ENCODE measurements at regions not wholly inside any gene's neighbourhood (a gene's known extent, or its start where the extent isn't known, plus 50 kb on each side); places are given as distances from the start of the nearest gene placed in this dataset.
"Not testable (repeated sequence)": the region's sequence is repeated elsewhere in the genome, so short reads cannot be mapped to it uniquely, and the experiment has no call there.

DNA sequence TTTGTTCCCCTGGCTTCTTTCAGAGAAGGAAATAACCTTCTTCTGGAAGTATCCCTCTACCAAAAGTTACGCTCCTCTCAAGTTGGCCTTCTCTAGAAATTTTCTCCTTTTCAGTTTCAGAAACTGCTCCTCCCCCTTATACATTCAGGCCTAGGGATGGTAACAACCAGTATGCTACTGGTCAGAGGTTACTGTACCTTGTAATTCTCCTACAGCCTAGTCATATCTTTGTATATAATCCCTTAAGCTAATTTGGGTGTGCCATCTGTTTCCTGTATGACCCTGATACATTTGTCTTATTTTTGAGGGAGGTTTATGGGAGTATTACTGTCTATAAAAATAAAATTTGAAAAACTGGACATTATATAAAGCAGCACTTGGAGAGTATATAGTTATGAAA is 98.0 kb upstream of the NOTCH2NLA start:
- not testable (repeated sequence) for DNase-seq (ENCODE audit: low read depth)

DNA sequence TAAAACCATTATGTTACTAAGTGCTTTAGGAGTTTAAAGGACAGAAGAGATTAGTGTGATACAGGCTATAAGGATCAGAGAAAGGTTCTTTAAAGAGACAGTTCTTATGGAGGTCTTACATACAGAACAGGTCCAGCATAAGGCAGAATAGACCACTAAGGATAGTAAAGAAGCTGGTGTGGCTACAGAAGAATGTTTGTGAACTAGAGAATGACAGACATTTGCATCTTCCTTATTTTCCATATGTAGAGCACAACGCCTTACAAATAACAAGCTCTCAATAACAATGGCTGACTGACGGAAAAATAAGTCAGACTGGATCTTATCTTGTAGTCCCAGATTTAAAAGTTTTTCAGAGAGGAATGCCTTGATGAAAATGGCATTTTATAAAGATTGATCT is 95.6 kb upstream of the NOTCH2NLA start:
- not testable (repeated sequence) for DNase-seq (ENCODE audit: low read depth)

DNA sequence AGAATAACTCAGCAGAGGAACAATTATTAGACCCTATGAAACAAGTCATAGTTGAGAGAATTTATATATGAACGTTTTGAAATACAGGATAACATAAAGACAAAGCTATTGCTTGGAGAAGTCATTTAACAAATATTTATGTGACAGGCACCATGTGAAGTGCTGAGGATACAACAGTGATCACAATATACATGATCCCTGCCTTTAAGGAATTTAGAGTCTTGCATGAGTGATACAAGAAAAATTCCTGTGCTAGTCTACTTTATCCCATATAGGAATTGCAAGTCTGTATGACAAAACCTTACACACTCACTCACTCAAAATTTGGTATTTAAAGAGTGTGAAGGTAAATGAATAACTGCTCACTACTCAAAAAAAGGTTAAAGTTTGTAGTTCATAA is 94.5 kb upstream of the NOTCH2NLA start:
- DNase-seq (ENCODE audit: low read depth), result not testable (repeated sequence)

DNA sequence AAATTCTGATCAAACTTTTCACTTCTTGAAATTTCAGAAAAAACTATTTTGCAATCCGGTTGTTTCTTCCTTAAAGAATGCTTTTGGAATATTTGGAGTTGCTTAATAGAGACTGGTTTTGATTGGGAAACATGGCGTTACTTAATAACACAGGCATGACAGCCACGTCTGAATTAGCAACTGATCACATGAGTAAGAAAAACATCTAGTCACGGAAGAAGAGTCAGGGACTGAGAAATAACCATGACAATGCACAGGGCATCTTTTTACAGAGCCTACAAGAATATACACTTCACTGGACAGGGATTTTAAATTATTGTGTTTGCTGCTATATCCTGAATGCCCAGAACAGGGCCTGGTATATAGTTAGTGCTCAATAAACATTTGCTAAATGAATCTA is 94.1 kb upstream of the NOTCH2NLA start:
- not testable (repeated sequence) for DNase-seq (ENCODE audit: low read depth)

DNA sequence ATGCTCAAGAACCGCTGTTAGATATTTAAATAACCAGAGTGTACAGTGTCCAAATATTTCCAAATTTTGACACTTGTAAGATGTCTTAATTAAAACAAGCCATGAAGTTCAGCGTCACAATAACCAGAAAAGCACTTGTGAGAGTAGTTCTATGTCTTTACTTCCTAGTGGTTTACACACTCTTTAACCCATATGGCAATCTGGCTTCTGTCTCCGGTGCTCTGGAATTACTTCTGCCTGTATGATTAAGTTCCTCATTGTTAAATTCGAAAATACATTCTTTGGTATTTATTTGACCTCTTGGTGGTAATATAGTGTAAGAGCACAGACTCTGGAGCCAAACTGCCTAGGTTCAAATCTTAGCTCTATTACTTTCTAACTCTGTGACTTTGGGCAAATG is 89.9 kb upstream of the NOTCH2NLA start:
- not testable (repeated sequence) for DNase-seq (ENCODE audit: low read depth)

DNA sequence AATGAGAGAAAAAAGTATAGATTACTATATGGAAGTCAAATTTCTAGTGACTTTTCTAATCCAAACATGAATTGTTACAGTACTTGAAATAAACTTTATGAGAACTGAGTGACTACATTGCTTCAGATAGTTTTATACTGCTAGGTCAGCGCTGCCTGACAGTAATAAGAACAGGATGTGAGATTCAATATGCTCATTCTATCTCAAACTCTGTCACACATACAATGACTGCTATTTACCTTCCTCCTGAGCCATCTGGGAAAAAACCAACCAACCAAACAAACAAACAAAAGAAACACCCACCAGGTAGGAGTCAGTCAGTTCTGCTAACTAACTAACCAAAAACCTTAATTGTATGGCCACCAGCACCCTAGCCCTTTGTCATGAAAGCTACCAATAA is 89.0 kb upstream of the NOTCH2NLA start:
- not testable (repeated sequence) for DNase-seq (ENCODE audit: low read depth)

DNA sequence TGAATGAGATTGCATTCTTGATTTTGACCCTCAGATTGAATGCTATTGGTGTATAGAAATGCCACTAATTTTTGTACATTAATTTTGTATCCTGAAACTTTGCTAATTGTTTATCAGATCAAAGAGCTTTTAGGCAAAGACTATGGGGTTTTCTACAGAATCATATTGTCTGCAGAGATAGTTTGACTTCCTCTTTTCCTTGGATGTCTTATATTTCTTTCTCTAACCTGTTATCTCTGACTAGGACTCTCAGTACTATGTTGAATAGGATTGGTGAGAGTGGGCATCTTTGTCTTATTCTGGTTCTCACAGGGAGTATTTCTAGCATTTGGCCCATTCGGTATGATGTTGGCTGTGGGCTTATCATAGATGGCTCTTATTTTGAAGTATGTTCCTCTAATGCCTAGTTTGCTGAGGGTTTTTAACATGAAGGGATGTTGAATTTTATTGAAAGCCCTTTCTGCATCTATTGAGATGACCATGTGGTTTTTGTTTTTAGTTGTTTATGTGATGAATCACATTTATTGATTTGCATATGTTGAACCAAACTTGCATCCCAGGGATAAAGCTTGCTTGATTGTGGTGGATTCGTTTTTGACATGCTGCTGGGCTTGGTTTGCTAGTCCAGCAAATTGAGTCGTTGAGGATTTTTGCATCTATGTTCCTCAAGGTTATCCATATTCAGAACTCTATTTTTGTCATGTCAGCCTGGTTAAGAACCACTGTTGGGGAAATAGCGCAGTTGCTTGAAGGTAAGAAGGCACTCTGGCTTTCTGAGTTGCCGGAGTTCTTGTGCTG is 85.8 kb upstream of the NOTCH2NLA start:
- DNase-seq (ENCODE audit: low read depth), result not testable (repeated sequence)

DNA sequence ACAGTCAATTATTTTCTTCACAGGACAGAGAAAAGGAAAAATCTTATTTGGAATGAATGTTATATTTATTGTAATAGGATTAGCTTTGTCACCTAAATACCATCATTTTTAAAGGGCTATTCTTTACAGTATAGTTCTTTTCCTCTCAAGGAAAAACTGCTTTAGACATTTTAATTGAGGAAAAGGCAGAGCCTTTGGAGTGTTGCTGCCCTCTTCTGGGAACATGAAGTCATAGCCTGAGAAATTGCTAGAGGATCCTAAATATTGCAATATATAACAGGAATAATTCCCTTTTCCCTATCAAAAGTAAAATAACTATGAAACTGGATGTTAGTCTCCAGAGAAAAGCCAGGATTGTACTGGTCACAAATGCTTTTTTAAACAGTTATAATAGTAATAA is 81.8 kb upstream of the NOTCH2NLA start:
- DNase-seq (ENCODE audit: low read depth), result not testable (repeated sequence)

DNA sequence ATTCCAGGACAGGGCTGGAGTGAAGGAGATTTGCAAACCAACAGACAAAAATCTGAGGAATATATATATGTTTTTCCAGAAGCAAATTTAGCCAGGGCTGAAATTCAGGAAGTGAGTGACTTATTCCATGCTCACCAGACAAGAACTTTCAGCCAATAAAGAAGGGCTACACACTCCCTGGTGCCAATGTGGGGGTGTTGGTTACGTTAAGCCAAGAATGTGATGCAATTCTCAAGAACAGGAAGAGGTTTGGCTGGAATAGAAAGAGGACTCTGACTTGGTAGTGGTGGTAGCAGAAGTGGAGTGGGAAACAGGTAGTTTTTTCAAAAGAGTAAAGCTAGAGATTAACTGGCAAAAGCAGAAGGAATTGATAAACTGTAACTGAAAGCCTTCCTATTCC is 80.6 kb upstream of the NOTCH2NLA start:
- DNase-seq (ENCODE audit: low read depth), result not testable (repeated sequence)

DNA sequence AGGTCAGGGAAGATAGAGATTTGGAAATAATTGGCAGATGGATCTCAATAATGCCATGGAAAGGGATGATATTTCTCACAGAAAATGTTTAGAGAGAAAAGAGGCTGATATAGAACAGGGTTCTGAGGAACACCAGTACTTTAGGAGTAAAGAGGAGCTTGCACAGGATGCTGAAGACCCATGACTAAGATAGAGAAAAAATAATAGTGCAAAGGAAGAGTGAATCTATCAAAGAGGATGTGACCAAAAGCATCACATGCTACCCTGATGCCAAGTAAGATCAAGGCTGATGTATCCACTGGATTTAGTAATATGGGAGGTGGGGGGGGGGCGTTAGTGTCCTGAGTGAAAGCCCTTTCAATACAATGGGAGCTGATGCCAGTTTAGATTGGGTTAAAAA is 80.1 kb upstream of the NOTCH2NLA start:
- not testable (repeated sequence) for DNase-seq (ENCODE audit: low read depth)

DNA sequence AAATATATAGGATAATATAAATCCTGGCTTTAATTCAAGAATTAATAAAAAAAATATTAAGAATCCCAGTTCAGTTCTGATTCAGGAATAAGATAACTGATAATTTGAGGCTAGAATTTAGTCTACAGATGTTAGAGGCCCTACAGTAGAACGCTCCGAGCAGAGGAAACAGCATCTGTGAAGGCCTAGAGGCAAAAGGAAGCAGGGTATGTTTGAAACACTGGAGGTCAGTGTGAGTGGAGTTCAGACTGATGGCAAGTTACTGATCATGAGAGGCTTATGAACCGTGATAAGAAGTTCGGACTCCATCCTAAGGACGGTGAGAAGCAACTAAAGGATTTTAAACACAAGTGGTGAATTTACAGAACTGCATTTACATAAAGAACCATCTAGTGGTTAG is 79.3 kb upstream of the NOTCH2NLA start:
- not testable (repeated sequence) for DNase-seq (ENCODE audit: low read depth)

DNA sequence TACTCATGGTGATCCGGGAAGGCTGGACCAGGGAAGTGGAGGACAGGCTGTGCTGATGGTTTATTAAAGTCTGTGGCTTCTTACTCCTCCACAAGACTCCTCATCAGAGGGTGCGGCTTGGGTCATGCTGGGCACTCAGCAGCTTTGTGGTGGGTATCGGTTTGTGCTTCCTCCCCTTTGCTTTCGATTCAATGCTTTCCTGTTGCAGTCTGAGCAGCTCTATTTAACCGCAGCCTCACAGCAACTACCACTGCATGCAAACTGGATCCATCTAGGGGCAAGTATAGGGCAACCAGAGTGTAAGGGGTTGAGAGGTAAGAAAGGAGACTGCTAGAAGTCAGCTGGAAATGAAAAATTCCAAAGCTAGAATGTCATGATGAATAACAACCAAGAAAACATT is 78.8 kb upstream of the NOTCH2NLA start:
- not testable (repeated sequence) for DNase-seq (ENCODE audit: low read depth)

DNA sequence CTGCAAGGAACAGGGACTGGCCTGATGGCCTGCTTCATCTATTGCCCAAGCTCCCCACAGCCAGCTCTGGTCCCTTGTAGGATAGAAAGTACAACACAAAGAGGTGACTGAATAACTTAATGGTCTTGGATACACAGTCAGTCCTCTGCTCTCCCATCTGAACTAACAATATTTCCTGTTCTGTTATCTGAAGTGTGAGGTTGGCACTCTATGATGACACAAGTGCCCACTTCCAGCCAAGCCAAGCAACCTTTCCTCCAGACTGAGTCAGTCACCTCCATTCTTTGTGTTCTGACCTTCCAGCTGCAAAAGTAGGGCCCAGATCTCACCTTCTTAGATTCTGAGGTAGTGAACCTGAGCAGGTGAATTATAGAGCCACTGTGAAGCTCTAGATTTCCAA is 77.8 kb upstream of the NOTCH2NLA start:
- not testable (repeated sequence) for DNase-seq (ENCODE audit: low read depth)

DNA sequence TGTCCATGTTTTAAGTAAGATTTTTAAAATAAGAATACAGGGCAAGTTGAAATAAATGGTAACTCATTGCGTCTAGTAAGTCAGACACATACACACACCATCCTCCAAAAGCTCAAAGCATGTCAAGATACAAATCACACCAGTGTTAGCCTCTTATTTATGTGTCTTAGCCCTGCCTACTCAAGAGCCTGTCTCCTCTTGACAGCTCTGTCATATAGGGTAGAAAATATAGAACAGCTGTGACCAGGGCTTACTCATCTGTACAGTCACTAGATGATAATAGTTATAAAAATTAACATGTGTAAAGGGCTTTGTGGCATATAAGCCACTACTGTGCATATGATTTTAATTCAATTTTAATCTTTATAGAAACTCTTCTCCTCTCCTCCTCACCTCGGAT is 76.6 kb upstream of the NOTCH2NLA start:
- DNase-seq (ENCODE audit: low read depth), result not testable (repeated sequence)

DNA sequence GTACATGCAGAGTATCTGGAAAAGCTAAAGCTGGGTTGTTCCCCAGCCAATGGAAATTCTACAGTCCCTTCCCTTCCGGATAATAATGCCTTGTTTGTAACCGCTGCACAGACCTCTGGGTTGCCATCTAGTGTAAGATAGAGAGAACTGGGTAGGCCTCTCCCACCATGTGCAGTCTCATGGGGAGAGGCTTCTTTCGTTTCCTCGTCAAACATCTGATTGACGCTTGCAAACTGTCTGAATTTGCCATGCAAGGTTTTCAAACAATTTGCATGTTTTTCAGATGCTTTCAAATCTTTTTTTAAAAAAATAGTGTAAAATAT is 69.7 kb upstream of the NOTCH2NLA start:
- DNase-seq (ENCODE audit: low read depth), result not testable (repeated sequence)

DNA sequence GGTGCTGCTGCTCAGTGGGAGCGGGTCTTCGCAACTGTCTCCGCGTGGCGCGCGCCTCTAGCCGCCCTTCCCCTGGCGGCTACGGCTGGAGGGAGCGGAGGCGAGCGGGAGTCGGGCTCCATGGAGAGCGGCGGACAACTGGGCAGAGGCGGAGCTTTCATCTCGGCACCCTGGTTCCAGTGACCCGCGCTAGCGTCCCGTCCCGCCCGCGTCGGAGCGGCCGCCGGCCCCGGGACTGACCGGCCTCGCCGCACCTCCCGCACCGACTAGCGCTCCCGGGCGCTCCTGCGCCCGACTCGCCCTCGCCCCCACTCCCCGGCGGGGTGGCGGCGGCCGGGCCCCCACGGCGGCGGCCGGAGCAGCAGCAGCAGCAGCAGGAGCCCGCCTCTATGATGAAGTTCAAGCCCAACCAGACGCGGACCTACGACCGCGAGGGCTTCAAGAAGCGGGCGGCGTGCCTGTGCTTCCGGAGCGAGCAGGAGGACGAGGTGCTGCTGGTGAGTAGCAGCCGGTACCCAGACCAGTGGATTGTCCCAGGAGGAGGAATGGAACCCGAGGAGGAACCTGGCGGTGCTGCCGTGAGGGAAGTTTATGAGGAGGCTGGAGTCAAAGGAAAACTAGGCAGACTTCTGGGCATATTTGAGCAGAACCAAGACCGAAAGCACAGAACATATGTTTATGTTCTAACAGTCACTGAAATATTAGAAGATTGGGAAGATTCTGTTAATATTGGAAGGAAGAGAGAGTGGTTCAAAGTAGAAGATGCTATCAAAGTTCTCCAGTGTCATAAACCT is 69.2 kb upstream of the NOTCH2NLA start:
- DNase-seq (ENCODE audit: low read depth), result not testable (repeated sequence)

DNA sequence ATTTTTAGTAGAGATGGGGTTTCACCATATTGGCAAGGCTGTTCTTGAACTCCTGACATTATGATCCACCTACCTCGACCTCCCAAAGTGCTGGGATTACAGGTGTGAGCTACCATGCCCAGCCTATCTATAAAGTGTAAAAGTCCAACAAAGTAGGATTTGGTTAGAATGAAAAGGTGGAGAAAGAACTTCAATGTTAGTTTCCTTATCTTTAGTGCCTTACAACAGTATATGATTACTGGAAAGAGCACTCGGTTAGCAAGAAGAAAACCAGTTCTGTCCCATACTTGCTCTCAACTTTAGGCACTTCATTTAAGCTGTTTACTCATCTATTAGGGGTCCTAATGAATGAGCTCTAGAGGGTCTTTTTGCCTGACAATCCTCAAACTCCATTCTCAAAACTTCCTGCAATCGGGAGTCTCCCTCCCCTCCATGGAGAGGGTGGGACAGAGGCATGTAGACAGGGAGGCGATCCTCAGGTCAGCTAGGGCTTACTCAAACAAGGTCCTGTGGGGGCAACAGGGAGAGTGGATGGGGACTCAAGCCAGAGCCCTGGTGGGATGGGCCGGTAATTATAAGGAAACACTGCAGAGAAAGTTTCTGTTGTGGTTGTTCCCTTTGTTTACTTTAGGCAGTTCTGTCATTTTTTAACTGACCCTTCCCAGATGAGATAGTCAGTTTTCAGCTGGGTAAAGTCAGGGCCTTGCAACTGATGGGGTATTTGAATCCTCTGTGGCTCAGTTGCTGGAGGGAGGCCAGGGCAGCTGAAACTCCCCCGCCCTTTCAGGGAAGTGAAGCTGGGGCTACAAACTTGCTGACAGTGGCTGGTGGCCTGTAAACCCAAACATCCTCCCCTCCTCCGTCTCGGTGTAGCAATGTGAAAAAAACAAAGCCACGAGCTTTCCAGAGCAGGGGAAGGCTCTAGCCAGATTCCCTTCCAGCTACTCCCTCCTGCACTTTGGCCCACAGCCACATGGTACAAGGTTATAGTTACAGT is 64.4 kb upstream of the NOTCH2NLA start:
- DNase-seq (ENCODE audit: low read depth), result not testable (repeated sequence)

DNA sequence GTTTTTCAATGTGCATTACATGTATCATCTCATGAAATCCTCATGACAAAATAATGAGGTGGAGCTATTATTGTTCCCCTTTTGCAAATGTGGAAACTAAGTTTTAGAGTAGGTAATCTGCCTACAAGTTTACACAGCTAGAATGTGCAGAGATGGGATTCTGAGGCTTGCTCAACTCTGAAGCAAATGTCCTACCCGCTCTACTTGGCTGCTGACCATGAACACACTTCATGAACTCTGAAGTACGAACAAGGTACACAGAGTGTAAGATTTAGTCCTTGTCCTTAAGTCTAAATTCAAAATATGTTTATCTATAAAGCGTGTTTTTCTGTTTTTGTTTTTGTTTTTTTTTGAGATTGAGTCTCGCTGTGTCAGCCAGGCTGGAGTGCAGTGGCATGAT is 63.6 kb upstream of the NOTCH2NLA start:
- not testable (repeated sequence) for DNase-seq (ENCODE audit: low read depth)

DNA sequence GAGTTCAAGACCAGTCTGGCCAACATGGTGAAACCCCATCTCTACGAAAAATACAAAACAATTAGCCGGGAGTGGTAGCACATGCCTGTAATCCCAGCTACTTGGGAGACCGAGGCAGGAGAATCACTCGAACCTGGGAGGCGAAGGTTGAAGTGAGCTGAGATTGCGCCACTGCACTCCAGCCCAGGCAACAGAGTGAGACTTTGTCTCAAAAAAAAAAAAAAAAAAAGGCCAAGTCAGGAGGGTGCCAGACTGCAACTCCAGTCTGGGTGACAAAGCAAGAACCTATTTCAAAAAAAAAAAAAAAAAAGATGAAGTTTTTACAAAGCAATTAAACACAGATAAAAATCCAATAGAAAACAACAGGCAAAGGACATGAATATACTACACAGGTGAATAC is 59.1 kb upstream of the NOTCH2NLA start:
- DNase-seq (ENCODE audit: low read depth), result not testable (repeated sequence)

DNA sequence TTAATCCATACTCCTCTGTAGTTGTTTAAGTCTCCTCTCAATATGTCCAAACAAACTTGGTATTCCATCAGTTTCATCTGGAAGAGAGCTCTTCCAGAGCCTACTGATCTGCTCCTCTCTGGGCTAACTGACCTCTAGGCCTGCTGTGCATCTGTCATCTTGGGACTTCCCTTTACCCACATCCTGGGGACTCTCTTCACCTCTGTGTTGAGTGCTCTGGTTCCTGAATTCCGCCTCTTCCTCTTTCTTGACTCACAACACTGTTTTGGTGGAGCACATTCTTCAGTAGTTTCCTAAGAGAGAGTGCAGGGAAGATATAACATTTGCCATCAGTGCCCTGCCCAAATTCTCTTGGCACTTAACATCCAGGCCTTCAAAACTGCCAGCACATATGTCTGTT is 55.9 kb upstream of the NOTCH2NLA start:
- DNase-seq (ENCODE audit: low read depth), result not testable (repeated sequence)

DNA sequence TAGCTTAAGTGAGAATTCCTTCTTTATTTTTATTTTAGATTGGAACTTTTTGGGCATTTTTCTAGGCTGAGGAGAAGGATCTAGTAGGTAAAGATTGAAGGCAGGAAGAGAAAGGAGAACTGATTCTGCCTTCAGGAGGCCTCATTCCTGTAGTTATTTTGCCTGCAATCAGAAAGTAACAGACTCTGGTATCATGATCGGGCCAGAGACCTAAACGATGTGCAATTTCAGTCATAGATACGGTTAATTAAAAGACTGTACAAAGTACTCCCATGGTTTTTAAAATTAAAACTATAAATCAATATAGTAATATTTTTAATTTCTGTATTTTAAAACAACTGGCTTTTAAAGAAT is 54.7 kb upstream of the NOTCH2NLA start:
- not testable (repeated sequence) for DNase-seq (ENCODE audit: low read depth)
